HCT116 (cell line): ENCODE measurements at regions not wholly inside any gene's neighbourhood (a gene's known extent, or its start where the extent isn't known, plus 50 kb on each side); places are given as distances from the start of the nearest gene placed in this dataset.

ENCODE experiments used
- POLR2AphosphoS5 ChIP-seq: IDR thresholded peaks from 2 replicates; pipeline ENCODE4 v1.6.1; 2011; ENCODE audit warnings: mild to moderate bottlenecking, low read depth, low read length, moderate library complexity
- TF ChIP-seq, protein P1 (sequence below), 3 experiments: fragments of 200-600 bp in 1 of 3; sonication (generic) in 1 of 3; IDR thresholded peaks in 2 of 3; conservative IDR thresholded peaks in 1 of 3; 2 replicates each; pipeline ENCODE4 v1.5.1; 2012 to 2017; ENCODE audit warnings: low read depth in 2 of 3, low read length in 2 of 3, antibody characterized with exemption in 1 of 3, borderline replicate concordance in 1 of 3, control low read depth in 1 of 3, mild to moderate bottlenecking in 1 of 3, mixed read lengths in 1 of 3, mixed run types in 1 of 3, moderate library complexity in 1 of 3; ENCODE audit not compliant: insufficient read depth in 1 of 3

DNA sequence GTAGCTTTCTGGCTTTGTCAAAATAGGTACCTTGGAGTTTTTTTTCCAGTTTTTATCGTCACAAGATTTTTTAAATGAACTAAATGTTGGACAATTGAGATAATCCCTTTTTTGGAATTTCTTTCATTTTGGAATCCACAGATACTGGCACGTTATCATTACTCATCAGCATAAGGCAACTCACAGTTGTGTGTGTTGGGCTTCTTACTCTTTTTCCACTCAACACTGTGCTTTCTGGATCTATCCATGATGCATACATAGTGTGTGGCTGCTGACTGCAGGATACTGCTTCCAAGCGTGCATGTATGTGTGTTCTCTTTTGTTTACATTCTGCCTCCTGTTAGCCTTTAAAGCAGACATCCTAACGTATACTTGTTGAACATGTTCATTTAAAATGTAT is 113.5 kb upstream of the FAM9A start:
- TF ChIP-seq, protein P1, sequence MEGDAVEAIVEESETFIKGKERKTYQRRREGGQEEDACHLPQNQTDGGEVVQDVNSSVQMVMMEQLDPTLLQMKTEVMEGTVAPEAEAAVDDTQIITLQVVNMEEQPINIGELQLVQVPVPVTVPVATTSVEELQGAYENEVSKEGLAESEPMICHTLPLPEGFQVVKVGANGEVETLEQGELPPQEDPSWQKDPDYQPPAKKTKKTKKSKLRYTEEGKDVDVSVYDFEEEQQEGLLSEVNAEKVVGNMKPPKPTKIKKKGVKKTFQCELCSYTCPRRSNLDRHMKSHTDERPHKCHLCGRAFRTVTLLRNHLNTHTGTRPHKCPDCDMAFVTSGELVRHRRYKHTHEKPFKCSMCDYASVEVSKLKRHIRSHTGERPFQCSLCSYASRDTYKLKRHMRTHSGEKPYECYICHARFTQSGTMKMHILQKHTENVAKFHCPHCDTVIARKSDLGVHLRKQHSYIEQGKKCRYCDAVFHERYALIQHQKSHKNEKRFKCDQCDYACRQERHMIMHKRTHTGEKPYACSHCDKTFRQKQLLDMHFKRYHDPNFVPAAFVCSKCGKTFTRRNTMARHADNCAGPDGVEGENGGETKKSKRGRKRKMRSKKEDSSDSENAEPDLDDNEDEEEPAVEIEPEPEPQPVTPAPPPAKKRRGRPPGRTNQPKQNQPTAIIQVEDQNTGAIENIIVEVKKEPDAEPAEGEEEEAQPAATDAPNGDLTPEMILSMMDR (IDR thresholded peaks at IDR 0.05 in 2 of 3, conservative IDR thresholded peaks at IDR 0.05 in 1 of 3; ENCODE audit: borderline replicate concordance in 1 of 3, insufficient read depth in 1 of 3, low read depth in 2 of 3, low read length in 2 of 3) = no peak
- TF ChIP-seq POLR2AphosphoS5 = no peak
